Kidney tubule cell (primary cell): ENCODE measurements at regions not wholly inside any gene's neighbourhood (a gene's known extent, or its start where the extent isn't known, plus 50 kb on each side); places are given as distances from the start of the nearest gene placed in this dataset.
"Not testable (repeated sequence)": the region's sequence is repeated elsewhere in the genome, so short reads cannot be mapped to it uniquely, and the experiment has no call there.

ENCODE experiments used
- DNase-seq: peaks from one replicate; pipeline ENCODE4 v3.0.0-alpha.2; 2018; ENCODE audit warnings: low spot score

GRCh38 chr10:101280511-101280910 is 51.2 kb upstream of the LBX1 start:
- no peak for DNase-seq

- not testable (repeated sequence) for DNase-seq
These were observed 51.7 kb upstream of the LBX1 start for GRCh38 chr10:101280921-101281320.

- DNase-seq: no peak
These were observed 53.7 kb upstream of the LBX1 start for GRCh38 chr10:101282947-101283346.

- DNase-seq: no peak
These were observed 54.5 kb upstream of the LBX1 start for GRCh38 chr10:101283762-101284100.

GRCh38 chr10:101284101-101284743 is 55.0 kb upstream of the LBX1 start:
- no peak for DNase-seq

GRCh38 chr10:101284744-101285463 is 55.6 kb upstream of the LBX1 start:
- no peak for DNase-seq

- DNase-seq: no peak
These were observed 56.3 kb upstream of the LBX1 start for GRCh38 chr10:101285519-101286070.

- no peak for DNase-seq
These were observed 57.2 kb upstream of the LBX1 start for GRCh38 chr10:101286248-101287046.

GRCh38 chr10:101287183-101287996 is 58.1 kb upstream of the LBX1 start:
- DNase-seq: no peak

GRCh38 chr10:101287997-101288635 is 58.9 kb upstream of the LBX1 start:
- no peak for DNase-seq

GRCh38 chr10:101289541-101289940 is 60.3 kb upstream of the LBX1 start:
- no peak for DNase-seq

- no peak for DNase-seq
These were observed 61.2 kb upstream of the LBX1 start for GRCh38 chr10:101290431-101290830.

- no peak for DNase-seq
These were observed 61.6 kb upstream of the LBX1 start for GRCh38 chr10:101290881-101291280.

GRCh38 chr10:101291331-101292193 is 62.3 kb upstream of the LBX1 start:
- DNase-seq: peak; percentile 30

GRCh38 chr10:101292194-101293006 is 61.6 kb upstream of the BTRC start:
- no peak for DNase-seq

GRCh38 chr10:101293007-101293723 is 60.8 kb upstream of the BTRC start:
- no peak for DNase-seq

GRCh38 chr10:101294109-101294508 is 59.9 kb upstream of the BTRC start:
- no peak for DNase-seq

- no peak for DNase-seq
These were observed 58.7 kb upstream of the BTRC start for GRCh38 chr10:101295261-101295660.
